HG02642 (cell line): ENCODE measurements at regions not wholly inside any gene's neighbourhood (a gene's known extent, or its start where the extent isn't known, plus 50 kb on each side); places are given as distances from the start of the nearest gene placed in this dataset.
"Not testable (repeated sequence)": the region's sequence is repeated elsewhere in the genome, so short reads cannot be mapped to it uniquely, and the experiment has no call there.

Source experiments
- ATAC-seq: cut with Tn5 transposase; IDR thresholded peaks from one replicate; pipeline ENCODE4 v1.9.1; 2021; ENCODE audit warnings: mild to moderate bottlenecking; ENCODE audit not compliant: unreplicated experiment, poor library complexity

- ATAC-seq: no peak
Measured at GRCh38 chr3:61372723-61373122, 121.5 kb upstream of the FHIT start.

DNA sequence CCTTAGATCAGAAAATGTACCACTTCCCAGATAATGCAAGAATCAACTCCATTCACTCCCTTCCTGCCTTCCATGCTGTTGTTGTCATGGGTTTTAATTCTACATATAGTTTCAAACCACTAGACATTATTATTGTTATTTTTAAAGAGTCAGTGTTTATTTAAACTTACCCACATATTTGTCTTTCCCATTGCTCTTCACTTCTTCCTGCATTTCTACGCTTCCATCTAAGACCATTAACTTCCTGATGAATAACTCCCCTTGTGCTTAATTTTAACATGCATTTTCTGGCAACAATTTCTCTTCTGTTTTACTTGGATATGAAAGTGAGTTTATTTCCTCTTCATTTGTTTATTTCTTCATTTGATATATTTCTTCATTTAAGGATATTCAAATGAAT lies 127.1 kb upstream of the FHIT start:
- no peak for ATAC-seq

DNA sequence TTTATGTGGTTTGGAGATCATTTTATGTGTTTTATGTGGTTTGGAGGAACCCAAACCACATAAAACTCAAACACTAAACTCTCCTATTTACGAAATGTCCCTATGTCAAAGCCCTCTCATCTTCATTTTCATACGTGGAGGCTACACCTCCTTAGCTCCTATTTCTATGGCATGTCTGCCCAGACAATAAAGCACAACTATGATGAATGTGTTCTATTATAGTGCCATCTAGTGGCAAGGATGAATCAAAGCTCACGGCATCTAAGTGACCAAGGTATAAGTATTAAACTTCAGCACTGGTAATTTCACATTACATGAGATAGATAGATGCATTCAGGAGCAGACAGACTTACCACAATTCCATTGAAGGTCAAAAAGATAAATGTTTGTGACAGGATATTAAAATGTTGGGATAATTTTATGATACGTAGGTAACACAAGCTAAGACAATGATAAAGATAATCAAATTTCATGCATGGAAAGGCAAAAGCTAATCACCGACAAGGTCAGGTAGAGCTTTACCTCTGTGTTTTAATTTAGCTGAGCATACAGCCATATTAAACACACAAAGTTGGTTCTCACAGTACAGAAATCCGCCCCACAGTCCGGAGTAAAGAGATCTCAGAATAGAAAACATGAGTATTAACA lies 130.6 kb upstream of the FHIT start:
- peak; percentile 89 for ATAC-seq

GRCh38 chr3:61387817-61388216 lies 136.6 kb upstream of the FHIT start:
- ATAC-seq: no peak

DNA sequence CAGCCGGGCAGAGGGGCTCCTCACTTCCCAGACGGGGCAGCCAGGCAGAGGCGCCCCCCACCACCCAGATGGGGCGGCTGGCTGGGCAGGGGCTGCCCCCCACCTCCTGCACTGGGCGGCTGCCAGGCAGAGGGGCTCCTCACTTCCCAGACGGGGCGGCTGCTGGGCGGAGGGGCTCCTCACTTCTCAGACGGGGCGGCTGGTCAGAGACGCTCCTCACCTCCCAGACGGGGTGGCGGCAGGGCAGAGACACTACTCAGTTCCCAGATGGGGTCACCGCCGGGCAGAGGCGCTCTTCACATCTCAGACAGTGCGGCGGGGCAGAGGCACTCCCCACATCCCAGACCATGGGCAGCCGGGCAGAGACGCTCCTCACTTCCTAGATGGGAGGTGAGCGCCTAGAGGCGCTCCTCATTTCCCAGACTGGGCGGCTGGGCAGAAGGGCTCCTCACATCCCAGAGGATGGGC lies 142.3 kb upstream of the FHIT start:
- ATAC-seq: not testable (repeated sequence)

DNA sequence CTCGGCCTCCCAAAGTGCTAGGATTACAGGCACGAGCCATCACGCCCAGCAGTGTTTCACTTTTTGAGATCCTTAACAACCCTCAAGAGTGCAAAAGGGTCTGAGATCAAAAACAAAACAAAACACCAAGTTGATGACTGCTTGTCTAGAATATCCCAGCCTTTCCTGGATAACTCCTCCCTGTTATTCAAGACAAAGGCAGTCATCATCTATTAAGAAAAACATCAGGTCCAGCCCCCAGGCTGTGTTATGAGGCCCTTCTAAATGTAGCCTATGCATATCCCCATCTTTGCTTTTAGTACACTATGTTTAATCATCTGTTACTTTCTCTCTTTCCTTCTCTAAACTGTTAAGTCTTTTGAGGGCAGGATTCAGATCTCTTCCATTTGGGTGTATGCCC lies 150.1 kb upstream of the FHIT start:
- no peak for ATAC-seq

DNA sequence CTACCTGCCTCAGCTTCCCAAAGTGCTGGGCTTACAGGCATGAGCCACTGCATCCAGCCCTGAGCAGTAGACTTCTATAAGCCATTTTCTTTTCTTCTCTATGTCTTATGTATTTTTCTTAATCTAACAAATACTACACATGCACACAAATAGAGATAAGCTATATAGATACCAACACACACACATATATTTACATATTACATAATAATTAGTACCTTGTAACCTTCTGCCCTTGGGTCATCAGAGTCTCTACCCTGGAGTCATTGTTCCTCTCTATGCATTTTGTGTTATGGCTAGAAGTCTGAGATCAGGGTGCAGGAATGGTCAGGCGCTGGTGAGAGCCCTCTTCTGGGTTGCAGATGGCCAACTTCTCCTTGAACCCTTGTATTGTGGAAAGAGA lies 154.0 kb upstream of the PTPRG start:
- ATAC-seq: no peak

GRCh38 chr3:61409638-61410037 lies 151.7 kb upstream of the PTPRG start:
- no peak for ATAC-seq

DNA sequence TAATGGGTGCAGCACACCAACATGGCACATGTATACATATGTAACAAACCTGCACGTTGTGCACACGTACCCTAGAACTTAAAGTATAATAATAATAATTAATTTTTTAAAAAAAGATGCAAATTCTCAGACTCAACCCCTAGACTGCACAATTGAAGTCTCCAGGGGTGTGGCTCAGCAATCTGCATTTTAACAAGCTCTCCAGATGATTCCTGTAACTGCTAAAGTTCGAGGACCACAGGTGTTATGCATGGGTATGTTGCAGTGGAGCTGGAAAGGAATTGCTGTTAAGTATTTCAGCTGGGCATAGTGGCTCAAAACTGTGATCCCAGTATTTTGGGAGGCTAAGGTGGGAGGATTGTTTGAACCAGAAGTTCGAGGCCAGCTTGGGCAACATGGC lies 151.0 kb upstream of the PTPRG start:
- ATAC-seq: not testable (repeated sequence)

DNA sequence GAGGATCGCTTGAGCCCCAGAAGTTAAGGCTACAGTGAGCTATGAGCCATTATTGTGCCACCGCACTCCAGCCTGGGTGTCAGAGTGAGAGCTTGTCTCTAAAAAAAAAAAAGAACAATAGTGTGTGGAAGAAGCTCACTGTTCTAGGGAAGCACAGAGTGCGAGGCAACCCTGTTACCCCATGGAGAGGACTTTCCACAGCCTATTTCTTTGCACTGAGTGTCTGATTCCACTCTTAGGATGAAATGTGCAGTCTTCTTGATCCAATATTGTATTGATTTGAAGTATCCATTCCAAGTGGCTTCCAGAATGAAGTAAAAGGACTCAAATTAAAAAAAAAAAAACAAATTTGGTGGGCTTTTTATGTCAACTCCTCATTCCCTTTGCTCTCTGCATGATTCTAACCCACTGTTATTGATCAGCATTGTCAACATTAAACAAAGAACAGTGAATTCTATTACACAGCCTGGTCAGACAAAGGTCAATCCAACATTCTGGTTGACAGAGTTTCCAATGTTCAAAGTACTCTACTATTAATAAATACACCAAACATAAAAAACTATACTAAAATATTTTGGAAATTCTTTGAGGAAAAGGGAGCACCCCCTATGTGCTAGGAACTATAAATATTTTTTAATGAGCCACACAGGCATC lies 150.2 kb upstream of the PTPRG start:
- no peak for ATAC-seq

- ATAC-seq: no peak
Measured at GRCh38 chr3:61414456-61414855, 146.9 kb upstream of the PTPRG start.

GRCh38 chr3:61415201-61415600 lies 146.2 kb upstream of the PTPRG start:
- ATAC-seq: no peak

- no peak for ATAC-seq
Measured at GRCh38 chr3:61416618-61417017, 144.8 kb upstream of the PTPRG start.

GRCh38 chr3:61417352-61417751 lies 144.0 kb upstream of the PTPRG start:
- ATAC-seq: no peak

DNA sequence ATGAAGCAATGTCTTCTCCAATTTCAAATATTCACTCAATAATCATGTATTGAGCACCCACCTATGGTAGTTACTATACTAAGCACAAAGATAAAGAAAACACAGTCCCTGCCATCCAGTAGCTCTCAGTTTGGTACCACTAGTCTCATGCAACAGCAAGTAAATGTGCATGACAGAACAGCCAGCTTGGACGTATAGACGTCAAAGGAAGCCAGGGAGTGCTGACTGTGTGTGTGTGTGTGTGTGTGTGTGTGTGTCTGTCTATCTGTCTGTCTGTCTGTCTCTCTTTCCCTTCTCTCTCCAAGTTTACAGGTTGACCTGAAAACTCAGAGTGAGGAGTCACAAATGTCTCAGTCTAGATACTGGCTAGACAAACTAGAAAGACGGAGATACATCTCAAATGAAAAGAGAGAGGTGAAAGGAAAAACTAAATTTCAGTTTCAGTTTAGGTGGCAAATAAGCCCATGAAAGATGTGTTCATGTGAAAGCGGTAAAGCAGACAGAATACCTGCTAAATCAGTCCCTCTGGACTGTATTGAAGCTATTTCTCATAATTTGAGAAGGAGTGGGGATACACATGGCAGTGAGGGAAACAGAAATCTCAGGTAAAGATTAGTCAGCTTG lies 141.1 kb upstream of the PTPRG start:
- peak; percentile 38 for ATAC-seq

GRCh38 chr3:61422945-61423673 lies 138.3 kb upstream of the PTPRG start:
- no peak for ATAC-seq

DNA sequence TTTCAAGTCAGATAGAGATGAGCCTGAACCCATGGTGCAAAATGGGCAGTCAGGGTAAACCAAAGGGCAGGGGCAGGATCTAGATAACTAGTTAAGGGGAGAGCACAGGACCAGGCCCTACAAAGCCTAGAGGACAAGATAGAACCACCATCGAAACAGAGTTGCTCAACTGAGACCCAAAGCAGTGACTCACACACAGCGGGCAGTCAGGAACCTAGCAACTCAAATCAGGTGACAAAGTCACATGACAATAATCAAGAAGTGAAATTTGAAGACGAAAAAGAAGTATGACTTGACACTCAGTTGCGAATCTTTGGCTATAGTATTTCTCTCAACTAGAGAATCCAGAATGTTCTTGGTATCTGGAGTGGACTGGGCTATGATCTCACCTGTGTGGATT lies 136.0 kb upstream of the PTPRG start:
- ATAC-seq: no peak

DNA sequence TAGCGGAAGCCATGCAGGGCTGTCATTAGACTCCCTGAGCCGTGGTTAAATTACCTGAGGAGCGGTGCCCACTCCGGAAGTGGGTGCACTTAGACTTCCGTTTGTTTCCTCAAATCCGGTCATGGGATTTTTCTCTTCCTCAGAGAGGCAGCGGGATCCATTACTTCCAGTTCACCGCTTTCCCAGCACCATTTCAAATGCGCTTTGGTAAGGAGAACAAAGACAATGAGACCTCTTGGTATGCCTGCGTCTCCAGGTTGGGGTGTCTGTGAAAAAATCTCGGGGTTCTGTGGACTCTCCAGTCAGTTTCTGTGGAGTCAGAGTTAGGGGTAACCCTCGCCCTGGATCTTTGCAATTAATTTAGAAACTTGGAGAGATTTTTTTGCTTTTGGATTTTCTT lies 132.3 kb upstream of the PTPRG start:
- no peak for ATAC-seq

GRCh38 chr3:61434901-61435300 lies 126.5 kb upstream of the PTPRG start:
- ATAC-seq: not testable (repeated sequence)

- not testable (repeated sequence) for ATAC-seq
Measured at GRCh38 chr3:61435361-61435760, 126.0 kb upstream of the PTPRG start.
